ENCODE measurements at regions not wholly inside any gene's neighbourhood (a gene's known extent, or its start where the extent isn't known, plus 50 kb on each side); places are given as distances from the start of the nearest gene placed in this dataset.

- TF ChIP-seq ZFP41 (tag by site-specific recombination; IDR thresholded peaks at IDR 0.05; ENCODE audit: borderline replicate concordance), result no peak
- TF ChIP-seq ZNF670 (tag by site-specific recombination; IDR thresholded peaks at IDR 0.05; ENCODE audit: low read depth), result no peak
- TF ChIP-seq ZNF2 (tag by site-specific recombination; IDR thresholded peaks at IDR 0.05), result no peak
- TF ChIP-seq MZF1 (tag by site-specific recombination; IDR thresholded peaks at IDR 0.05; ENCODE audit: borderline replicate concordance), result no peak
- no peak for TF ChIP-seq ZNF747 (tag by site-specific recombination; IDR thresholded peaks at IDR 0.05)
- peak; percentile 84 for TF ChIP-seq HIC1 (tag by site-specific recombination; IDR thresholded peaks at IDR 0.05)
- no peak for TF ChIP-seq ZNF155 (tag by site-specific recombination; IDR thresholded peaks at IDR 0.05)
- TF ChIP-seq ZNF610 (tag by site-specific recombination; IDR thresholded peaks at IDR 0.05; ENCODE audit: borderline replicate concordance), result no peak
- TF ChIP-seq ZNF214 (tag by site-specific recombination; IDR thresholded peaks at IDR 0.05; ENCODE audit: borderline replicate concordance), result no peak
- TF ChIP-seq PATZ1 (tag by site-specific recombination; IDR thresholded peaks at IDR 0.05), result peak; percentile 79
- no peak for TF ChIP-seq ZNF138 (tag by site-specific recombination; IDR thresholded peaks at IDR 0.05; ENCODE audit: borderline replicate concordance)
- TF ChIP-seq ZNF37A (tag by site-specific recombination; IDR thresholded peaks at IDR 0.05), result no peak
- no peak for TF ChIP-seq ZNF146 (tag by site-specific recombination; IDR thresholded peaks at IDR 0.05)
- TF ChIP-seq SCRT1 (tag by site-specific recombination; IDR thresholded peaks at IDR 0.05; ENCODE audit: borderline replicate concordance), result no peak
- TF ChIP-seq HOXA7 (CRISPR knock-in tag; IDR thresholded peaks at IDR 0.05; ENCODE audit: borderline replicate concordance), result no peak
- TF ChIP-seq ZNF341 (tag by site-specific recombination; IDR thresholded peaks at IDR 0.05; ENCODE audit: low read depth), result peak; percentile 53; the same call in 1 of the 2 replicates
- no peak for TF ChIP-seq ZNF10 (tag by site-specific recombination; IDR thresholded peaks at IDR 0.05)
- no peak for TF ChIP-seq ZNF157 (tag by site-specific recombination; IDR thresholded peaks at IDR 0.05)
- no peak for TF ChIP-seq ZNF510 (tag by site-specific recombination; IDR thresholded peaks at IDR 0.05; ENCODE audit: insufficient replicate concordance)
- TF ChIP-seq ZNF639 (tag by site-specific recombination; IDR thresholded peaks at IDR 0.05), result no peak
- no peak for TF ChIP-seq KLF1 (tag by site-specific recombination; IDR thresholded peaks at IDR 0.05)
- no peak for TF ChIP-seq IKZF3 (tag by site-specific recombination; IDR thresholded peaks at IDR 0.05)
- no peak for TF ChIP-seq FEZF1 (tag by site-specific recombination; IDR thresholded peaks at IDR 0.05)
- peak; percentile 90 for TF ChIP-seq ZNF398 (tag by site-specific recombination; IDR thresholded peaks at IDR 0.05)
- TF ChIP-seq ZNF791 (tag by site-specific recombination; IDR thresholded peaks at IDR 0.05), result no peak
- no peak for TF ChIP-seq PRDM2 (tag by site-specific recombination; IDR thresholded peaks at IDR 0.05; ENCODE audit: borderline replicate concordance)
- peak; percentile 61; the same call in 1 of the 2 replicates for TF ChIP-seq ZBTB17 (tag by site-specific recombination; IDR thresholded peaks at IDR 0.05)
Observed at GRCh38 chr13:22915442-22916082, 265.2 kb upstream of the SGCG start (continued).
